DND-41 (cell line): ENCODE measurements at regions not wholly inside any gene's neighbourhood (a gene's known extent, or its start where the extent isn't known, plus 50 kb on each side); places are given as distances from the start of the nearest gene placed in this dataset.

Experiments
- CTCF ChIP-seq: IDR thresholded peaks from 2 replicates; pipeline ENCODE4 v1.5.1; 2012; ENCODE audit warnings: borderline replicate concordance, low read length, moderate library complexity, mild to moderate bottlenecking; ENCODE audit not compliant: poor library complexity, severe bottlenecking; ENCODE audit errors: extremely low read depth
- EZH2 ChIP-seq: IDR thresholded peaks from 3 replicates; pipeline ENCODE4 v1.6.1; 2012; ENCODE audit warnings: borderline replicate concordance, low read depth, mild to moderate bottlenecking, moderate library complexity, low read length, inconsistent platforms; ENCODE audit not compliant: severe bottlenecking

GRCh38 chr13:106905380-106906162, 337.6 kb upstream of the ARGLU1 start:
- TF ChIP-seq CTCF, result no peak
- no peak for TF ChIP-seq EZH2
